ENCODE measurements at regions not wholly inside any gene's neighbourhood (a gene's known extent, or its start where the extent isn't known, plus 50 kb on each side); places are given as distances from the start of the nearest gene placed in this dataset.

DNA sequence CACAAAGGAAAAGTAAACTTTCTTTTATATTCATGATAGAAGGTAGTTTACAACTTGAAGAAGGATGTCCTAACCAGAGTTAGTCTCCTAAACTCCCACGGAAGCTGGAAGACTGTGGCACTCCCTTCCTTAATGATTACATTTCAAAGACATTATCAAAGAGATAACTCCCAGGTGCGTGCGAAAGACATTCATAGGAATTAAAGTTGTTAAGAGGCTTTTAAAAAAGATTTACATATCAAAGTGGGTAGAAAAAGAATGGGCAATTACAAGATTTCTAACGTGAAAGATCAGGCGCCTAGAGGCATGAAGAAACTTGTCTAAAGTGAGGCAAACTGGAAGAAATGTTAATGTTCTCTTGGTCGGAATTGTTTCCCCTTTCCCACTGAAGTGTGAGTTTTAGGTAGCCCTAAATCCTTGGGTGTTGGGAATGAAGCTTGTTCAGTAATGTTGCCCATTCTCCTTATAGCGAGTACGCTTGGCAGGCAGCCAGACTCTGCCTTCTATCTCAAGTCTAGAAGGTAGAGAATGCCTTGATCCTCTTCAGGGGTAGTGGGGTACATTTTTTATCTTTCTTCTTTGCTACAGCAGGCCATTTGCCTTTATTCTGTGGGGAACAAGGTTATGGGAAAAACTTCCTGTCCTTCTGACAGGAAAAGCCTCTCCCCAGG lies 642.0 kb downstream of the SLC6A15 start:
- DNase-seq (ENCODE audit: low spot score) = no peak
- in situ Hi-C loops (cut with MboI; ENCODE audit: low sequenced_read_pairs, unreplicated experiment) = no loop called here
- no peak for TF ChIP-seq CTCF (IDR thresholded peaks at IDR 0.05; ENCODE audit: borderline replicate concordance, control extremely low read depth, extremely low read depth, insufficient read depth, missing control alignments)

GRCh38 chr12:84247931-84248330 lies 664.7 kb downstream of the SLC6A15 start:
- TF ChIP-seq CTCF (IDR thresholded peaks at IDR 0.05; ENCODE audit: borderline replicate concordance, control extremely low read depth, extremely low read depth, insufficient read depth, missing control alignments) = no peak
- DNase-seq (ENCODE audit: low spot score) = no peak
- in situ Hi-C loops (cut with MboI; ENCODE audit: low sequenced_read_pairs, unreplicated experiment) = no loop called here

DNA sequence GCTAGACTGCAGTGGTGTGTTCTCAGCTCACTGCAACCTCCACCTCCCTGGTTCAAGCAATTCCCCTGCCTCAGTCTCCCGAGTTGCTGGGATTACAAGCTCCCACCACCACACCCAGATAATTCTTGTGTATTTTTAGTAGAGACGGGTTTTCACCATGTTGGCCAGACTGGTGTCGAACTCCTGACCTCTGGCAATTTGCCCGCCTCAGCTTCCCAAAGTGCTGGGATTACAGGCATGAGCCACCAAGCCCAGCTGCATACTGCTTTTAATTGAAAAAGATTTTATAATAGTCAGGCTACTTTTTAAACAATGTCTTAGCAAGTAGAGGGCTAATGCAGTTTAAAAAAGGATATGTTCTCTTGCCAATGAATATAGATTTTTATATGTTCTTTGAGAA lies 668.9 kb downstream of the SLC6A15 start:
- in situ Hi-C loops (cut with MboI; ENCODE audit: low sequenced_read_pairs, unreplicated experiment) = no loop called here
- no peak for DNase-seq (ENCODE audit: low spot score)
- TF ChIP-seq CTCF (IDR thresholded peaks at IDR 0.05; ENCODE audit: borderline replicate concordance, control extremely low read depth, extremely low read depth, insufficient read depth, missing control alignments) = no peak

- DNase-seq (ENCODE audit: low spot score) = no peak
- in situ Hi-C loops (cut with MboI; ENCODE audit: low sequenced_read_pairs, unreplicated experiment) = no loop called here
- TF ChIP-seq CTCF (IDR thresholded peaks at IDR 0.05; ENCODE audit: borderline replicate concordance, control extremely low read depth, extremely low read depth, insufficient read depth, missing control alignments) = no peak
Observed at GRCh38 chr12:84222841-84223240, 689.8 kb downstream of the SLC6A15 start.

GRCh38 chr12:84218406-84218805 lies 694.2 kb downstream of the SLC6A15 start:
- no peak for TF ChIP-seq CTCF (IDR thresholded peaks at IDR 0.05; ENCODE audit: borderline replicate concordance, control extremely low read depth, extremely low read depth, insufficient read depth, missing control alignments)
- in situ Hi-C loops (cut with MboI; ENCODE audit: low sequenced_read_pairs, unreplicated experiment) = no loop called here
- DNase-seq (ENCODE audit: low spot score) = no peak

DNA sequence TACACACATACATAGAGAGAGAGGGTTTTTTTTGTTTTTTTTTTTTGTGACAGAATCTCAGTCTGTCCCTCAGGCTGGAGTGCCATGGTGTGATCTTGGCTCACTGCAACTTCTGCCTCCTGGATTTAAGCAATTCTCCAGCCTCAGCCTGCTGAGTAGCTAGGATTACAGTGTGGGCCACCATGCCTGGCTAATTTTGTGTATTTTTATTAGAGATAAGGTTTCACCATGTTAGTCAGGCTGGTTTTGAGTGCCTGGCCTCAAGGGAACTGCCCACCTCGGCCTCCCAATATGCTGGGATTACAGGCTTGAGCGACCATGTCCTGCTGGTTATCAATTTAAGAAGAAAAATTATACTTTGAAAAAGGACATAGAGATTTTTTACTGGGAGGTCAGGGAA lies 710.6 kb downstream of the SLC6A15 start:
- no peak for DNase-seq (ENCODE audit: low spot score)
- no peak for TF ChIP-seq CTCF (IDR thresholded peaks at IDR 0.05; ENCODE audit: borderline replicate concordance, control extremely low read depth, extremely low read depth, insufficient read depth, missing control alignments)
- in situ Hi-C loops (cut with MboI; ENCODE audit: low sequenced_read_pairs, unreplicated experiment) = no loop called here
